Chondrocyte (in vitro differentiated cells): ENCODE measurements at regions not wholly inside any gene's neighbourhood (a gene's known extent, or its start where the extent isn't known, plus 50 kb on each side); places are given as distances from the start of the nearest gene placed in this dataset.

Source experiments
- DNase-seq: peaks from one replicate; pipeline ENCODE4 v3.0.0; 2021; ENCODE audit warnings: mixed read lengths, low spot score
- H3K27ac Mint-ChIP-seq: one replicate; pipeline ENCODE4 v1.8.0; 2021; ENCODE audit warnings: mild to moderate bottlenecking, moderate library complexity, mixed read lengths; ENCODE audit not compliant: unreplicated experiment
- H3K27me3 Mint-ChIP-seq: 2 replicates; pipeline ENCODE4 v1.8.0; 2021; ENCODE audit warnings: low read depth, mixed read lengths
- H3K36me3 Mint-ChIP-seq: 2 replicates; pipeline ENCODE4 v1.8.0; 2021; ENCODE audit warnings: low read depth, mixed read lengths
- H3K4me1 Mint-ChIP-seq: 2 replicates; pipeline ENCODE4 v1.8.0; 2021; ENCODE audit warnings: low read depth, mild to moderate bottlenecking, mixed read lengths
- H3K4me3 Mint-ChIP-seq: one replicate; pipeline ENCODE4 v1.8.0; 2021; ENCODE audit warnings: mild to moderate bottlenecking, moderate library complexity, mixed read lengths; ENCODE audit not compliant: unreplicated experiment
- H3K9me3 Mint-ChIP-seq: 2 replicates; pipeline ENCODE4 v1.8.0; 2021; ENCODE audit warnings: low read depth, mixed read lengths
- TF ChIP-seq, protein P1 (sequence below): fragments of 200-600 bp; sonication (generic); IDR thresholded peaks from 2 replicates; pipeline ENCODE4 v1.5.0; 2021; ENCODE audit warnings: antibody characterized with exemption, mild to moderate bottlenecking, moderate library complexity

DNA sequence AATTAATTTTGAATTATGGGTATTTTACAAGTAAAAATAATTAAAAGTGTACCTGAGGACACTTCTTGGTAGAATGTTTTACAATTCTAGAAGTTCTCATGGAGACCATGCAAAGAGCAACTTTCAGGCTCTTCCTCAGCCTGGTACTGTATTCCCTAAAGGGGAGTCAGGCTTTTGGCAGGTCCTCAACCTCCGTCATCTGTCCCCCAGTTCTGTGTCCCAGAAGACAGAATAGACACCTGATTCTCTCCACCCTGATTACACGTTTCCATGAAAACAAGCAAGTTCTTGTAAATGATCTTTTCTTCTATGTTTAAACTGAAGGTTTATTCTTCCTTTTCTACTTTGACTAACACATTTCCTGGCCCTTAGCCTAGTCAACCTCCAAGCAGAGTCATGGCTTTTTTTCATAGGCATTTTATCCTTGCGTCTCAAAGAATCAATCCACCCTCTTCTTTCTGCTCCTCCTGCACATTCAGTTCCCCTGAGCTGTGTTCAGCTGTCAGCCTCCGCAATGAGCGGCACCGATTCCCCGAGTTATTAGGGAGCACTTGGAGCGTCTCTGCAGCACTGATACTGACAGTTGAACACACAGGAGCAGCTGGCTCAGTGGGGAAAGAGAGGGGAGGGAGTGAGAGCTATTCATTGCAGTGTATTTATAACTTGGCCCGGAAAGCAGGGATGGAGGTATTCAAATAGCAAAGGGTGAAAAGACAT lies 1082.4 kb upstream of the MAP3K7 start:
- H3K4me1 Mint-ChIP-seq = no peaks in the 10 kb centered on the region
- no peak overlapping the region for H3K27ac Mint-ChIP-seq
- H3K36me3 Mint-ChIP-seq = no peaks in the 10 kb centered on the region
- no peak for DNase-seq
- TF ChIP-seq, protein P1, sequence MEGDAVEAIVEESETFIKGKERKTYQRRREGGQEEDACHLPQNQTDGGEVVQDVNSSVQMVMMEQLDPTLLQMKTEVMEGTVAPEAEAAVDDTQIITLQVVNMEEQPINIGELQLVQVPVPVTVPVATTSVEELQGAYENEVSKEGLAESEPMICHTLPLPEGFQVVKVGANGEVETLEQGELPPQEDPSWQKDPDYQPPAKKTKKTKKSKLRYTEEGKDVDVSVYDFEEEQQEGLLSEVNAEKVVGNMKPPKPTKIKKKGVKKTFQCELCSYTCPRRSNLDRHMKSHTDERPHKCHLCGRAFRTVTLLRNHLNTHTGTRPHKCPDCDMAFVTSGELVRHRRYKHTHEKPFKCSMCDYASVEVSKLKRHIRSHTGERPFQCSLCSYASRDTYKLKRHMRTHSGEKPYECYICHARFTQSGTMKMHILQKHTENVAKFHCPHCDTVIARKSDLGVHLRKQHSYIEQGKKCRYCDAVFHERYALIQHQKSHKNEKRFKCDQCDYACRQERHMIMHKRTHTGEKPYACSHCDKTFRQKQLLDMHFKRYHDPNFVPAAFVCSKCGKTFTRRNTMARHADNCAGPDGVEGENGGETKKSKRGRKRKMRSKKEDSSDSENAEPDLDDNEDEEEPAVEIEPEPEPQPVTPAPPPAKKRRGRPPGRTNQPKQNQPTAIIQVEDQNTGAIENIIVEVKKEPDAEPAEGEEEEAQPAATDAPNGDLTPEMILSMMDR = no peak
- H3K27me3 Mint-ChIP-seq = no peaks in the 10 kb centered on the region
- no peak overlapping the region for H3K4me3 Mint-ChIP-seq
- no peaks in the 10 kb centered on the region for H3K9me3 Mint-ChIP-seq

DNA sequence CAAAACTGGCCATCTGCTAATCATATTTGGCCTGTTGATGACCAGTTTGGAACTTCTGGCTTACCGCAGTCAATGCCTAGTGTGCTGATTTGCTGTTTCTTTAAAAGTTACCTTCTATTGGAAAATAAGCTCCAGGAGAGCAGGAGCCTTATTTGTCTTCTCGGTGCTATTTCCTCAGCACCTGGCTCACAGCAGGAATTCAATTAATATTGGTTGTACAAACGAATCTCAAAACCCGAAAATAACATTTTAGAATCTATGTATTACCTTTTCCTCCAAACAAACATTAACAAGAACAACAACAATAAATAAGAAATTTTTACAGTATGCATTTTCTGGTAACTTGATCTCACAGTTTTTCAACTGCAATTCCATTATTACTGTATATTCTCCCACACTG lies 1080.7 kb upstream of the MAP3K7 start:
- TF ChIP-seq, protein P1 = no peak
- Mint-ChIP-seq H3K4me3 (no peak overlapping the region), H3K36me3 (no peaks in the 10 kb centered on the region), H3K4me1 (no peaks in the 10 kb centered on the region), H3K27me3 (no peaks in the 10 kb centered on the region), H3K9me3 (no peaks in the 10 kb centered on the region), H3K27ac (no peak overlapping the region)
- no peak for DNase-seq

DNA sequence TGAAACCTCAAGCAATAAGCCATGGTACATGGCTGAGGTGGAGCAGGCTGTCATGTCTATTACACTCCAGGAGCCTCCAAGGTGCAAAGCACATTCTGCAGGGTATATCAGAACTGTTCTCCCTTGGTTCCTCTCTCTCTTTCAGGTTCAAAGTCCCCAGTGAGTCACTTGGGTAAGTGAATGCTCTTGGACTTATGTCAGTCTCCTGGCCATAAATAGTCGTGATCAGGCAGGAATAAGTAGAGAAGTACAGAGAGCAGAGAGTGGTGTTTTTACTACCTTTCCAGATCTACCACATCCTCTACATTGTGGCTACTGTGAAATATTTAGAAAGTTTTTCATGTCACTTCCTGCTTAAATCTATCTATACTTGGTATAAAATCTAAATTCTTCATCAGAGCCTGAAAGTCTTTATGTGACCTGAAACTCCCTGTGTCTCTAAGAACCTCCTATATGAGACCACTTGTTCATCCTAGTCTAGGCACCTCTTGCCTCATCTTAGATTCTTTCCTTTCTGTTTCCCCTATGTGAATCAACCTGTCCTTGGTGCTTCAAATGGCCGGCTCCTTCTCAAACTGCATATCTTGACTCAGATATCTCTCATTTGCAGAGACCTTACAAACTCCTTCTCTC lies 1077.6 kb upstream of the MAP3K7 start:
- Mint-ChIP-seq H3K27ac (no peak overlapping the region), H3K27me3 (no peaks in the 10 kb centered on the region), H3K4me3 (no peak overlapping the region), H3K36me3 (no peaks in the 10 kb centered on the region), H3K4me1 (no peaks in the 10 kb centered on the region), H3K9me3 (no peaks in the 10 kb centered on the region)
- TF ChIP-seq, protein P1 = no peak
- DNase-seq = no peak

DNA sequence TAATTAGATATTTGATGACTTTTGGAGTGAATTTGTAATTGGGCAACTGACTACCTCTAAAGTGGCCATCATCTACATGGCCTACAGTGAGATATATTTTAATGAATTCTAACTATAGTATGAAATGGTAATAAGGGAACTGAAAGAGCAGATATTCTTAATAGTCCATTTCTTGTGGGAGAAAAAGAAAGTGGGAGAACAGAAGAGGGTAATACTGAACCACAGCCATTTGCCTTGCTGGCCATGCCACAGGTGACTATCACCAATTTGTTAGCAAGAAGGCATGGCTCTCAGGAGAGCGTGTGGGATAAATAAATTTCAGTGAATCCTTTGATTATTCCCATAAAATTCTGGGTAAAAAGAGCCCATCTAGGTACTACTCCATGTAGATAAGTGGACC lies 1074.0 kb upstream of the MAP3K7 start:
- Mint-ChIP-seq H3K27ac (no peak overlapping the region), H3K27me3 (no peaks in the 10 kb centered on the region), H3K4me3 (no peak overlapping the region), H3K36me3 (no peaks in the 10 kb centered on the region), H3K4me1 (peaks cover 10% of the 10 kb centered on the region), H3K9me3 (no peaks in the 10 kb centered on the region)
- DNase-seq = no peak
- TF ChIP-seq, protein P1 = no peak

DNA sequence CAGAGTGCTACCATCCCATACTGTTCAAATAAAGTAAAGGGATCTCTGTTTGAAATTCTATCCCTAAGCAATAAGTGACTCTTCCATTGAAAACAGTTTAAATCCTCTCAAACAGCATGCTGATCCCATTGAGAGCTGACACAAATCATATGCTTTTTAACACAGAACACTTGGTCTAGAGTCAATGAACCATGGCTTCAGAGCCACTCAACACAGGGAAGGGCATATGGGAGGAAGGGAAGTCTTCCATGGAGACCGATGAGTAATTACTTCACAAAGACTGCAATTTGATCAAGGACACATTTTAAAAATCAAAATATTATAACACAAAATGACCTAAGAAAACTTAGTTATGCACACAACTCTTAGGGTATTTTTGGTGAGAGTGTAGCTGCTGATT lies 1073.0 kb upstream of the MAP3K7 start:
- H3K27ac Mint-ChIP-seq = no peak overlapping the region
- H3K36me3 Mint-ChIP-seq = no peaks in the 10 kb centered on the region
- H3K4me1 Mint-ChIP-seq = peaks cover 10% of the 10 kb centered on the region
- H3K4me3 Mint-ChIP-seq = no peak overlapping the region
- H3K9me3 Mint-ChIP-seq = no peaks in the 10 kb centered on the region
- DNase-seq = no peak
- H3K27me3 Mint-ChIP-seq = no peaks in the 10 kb centered on the region
- TF ChIP-seq, protein P1 = no peak
